Fibroblast of skin of left quadriceps (primary cell): ENCODE measurements at regions not wholly inside any gene's neighbourhood (a gene's known extent, or its start where the extent isn't known, plus 50 kb on each side); places are given as distances from the start of the nearest gene placed in this dataset.
"Not testable (repeated sequence)": the region's sequence is repeated elsewhere in the genome, so short reads cannot be mapped to it uniquely, and the experiment has no call there.

Experiments used
- DNase-seq, 2 experiments: peaks; one replicate each; pipeline ENCODE4 v3.0.0-alpha.2; 2013; ENCODE audit warnings: low read depth in 2 of 2

GRCh38 chr13:27327633-27328032, 57.0 kb downstream of the RASL11A start:
- no peak for DNase-seq

DNA sequence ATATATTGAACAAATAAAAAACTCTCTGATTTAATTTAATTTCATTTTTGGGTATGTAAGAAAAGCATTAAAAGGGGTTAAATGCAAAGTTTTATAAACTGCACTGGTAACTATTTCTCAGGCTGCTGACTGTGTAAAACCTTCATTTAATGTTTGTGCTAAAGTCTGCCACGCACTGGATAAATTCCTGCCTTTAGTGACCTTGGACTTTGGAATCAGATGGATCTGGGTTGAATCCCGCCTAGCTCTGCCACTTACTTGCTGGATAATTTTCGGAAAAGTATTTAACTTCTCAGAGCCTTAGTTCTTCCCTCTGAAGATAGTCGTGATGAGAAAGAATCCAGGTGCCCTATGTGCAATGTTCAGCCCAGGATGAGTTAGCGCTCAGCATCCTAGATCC, 58.6 kb downstream of the RASL11A start:
- DNase-seq, result no peak

- no peak for DNase-seq
These were observed 64.3 kb downstream of the RASL11A start for GRCh38 chr13:27334774-27335435.

GRCh38 chr13:27336014-27336673, 65.5 kb downstream of the RASL11A start:
- no peak for DNase-seq

DNA sequence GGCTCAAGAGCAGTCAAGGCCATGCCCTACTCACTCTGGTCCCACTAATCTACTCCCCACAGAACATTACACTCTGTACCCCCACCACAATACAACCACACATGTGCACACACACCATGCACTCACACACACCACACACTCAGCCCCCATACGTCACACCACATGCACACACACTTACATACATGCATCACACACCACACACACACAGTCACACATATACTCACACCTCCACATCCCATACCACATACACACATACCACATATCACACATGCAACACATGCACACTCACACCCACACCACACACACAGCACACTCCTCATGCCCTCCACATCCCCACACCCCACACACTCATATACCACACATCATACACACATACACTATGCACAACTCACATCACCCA, 67.6 kb downstream of the RASL11A start:
- DNase-seq, result no peak

DNA sequence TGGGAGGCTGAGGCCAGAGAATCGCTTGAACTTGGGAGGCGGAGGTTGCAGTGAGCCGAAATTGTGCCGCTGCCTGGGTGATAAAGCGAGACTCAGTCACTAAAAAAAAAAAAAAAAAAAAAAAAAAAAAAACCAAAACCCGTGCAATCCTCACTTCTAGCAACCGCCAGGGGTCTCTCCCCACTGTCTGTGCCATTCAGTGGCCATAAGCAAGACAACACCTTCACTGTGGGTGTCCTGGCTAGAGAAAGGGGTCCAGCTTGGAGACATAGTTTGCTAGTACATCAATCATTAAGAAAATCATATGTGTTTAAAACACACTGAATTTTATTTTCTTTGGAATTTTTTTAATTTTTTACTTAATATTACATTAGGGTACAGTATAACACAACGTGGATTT, 68.2 kb downstream of the RASL11A start:
- no peak for DNase-seq

GRCh38 chr13:27339299-27339698, 68.7 kb downstream of the RASL11A start:
- DNase-seq, result no peak

DNA sequence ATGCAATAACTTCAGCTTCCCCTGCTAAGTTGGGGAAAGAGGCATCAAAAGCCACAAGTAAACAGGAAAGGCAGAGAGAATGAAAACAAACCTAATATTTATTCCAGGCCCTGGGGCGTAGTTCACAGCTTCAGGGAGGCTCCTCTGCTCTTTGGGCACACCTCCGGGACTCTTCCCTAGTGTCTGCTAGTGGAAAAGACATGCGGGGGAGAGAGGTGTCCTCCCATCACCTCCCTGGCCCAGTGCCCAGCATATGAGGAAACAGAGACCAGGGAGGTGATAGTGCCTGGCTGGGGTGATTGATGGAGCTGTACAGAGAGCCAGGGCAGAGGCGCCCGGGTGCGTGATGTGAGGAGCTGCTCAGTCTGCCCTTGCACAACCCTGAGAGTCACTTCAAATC, 71.0 kb downstream of the RASL11A start:
- no peak for DNase-seq

DNA sequence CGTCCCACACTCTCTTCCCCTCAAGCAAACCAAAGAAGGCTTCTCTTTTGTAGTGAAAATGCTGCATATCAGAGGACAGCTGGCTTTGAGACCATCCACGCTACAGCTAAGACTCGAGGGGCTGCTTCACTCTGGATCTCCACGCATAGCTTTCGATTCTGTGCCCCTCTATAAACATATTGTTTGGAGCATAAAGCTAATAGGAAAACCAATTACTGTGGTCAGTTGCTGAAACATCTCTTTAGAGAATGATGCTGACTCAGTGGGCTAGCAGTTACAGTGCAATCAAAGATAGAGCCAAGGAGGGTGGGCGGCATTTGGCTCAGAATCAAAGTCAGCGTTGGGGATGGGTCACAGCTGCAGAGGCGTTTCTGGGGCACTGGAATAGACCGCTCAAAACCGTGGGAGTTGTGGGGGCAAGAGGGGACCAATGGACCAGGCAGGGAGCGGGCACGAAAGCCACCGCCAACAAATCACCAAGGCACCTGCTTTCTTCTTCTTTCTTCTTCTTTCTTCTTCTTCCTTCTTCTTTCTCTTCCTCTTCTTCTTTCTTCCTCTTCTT, 76.7 kb downstream of the RASL11A start:
- no peak for DNase-seq

DNA sequence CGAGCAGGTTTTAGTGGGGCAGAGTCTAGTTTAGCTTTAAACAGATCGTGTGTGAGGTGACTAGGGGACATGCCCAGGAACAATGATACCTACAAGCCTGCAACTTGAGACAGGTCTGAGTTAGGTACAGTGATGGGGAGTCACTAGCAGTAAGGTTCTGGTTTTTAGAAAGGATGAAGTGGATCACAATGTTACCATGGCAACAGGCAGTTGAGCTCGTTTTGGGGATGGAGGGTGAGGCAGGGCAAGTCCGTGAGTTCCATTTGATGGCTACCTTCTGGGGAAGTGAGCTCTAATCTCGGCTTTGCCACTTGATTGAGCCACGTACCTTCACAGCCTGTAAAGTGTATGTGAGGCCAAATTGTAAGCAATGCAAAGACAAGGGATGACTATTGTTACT, 76.0 kb upstream of the GTF3A start:
- DNase-seq, result no peak

DNA sequence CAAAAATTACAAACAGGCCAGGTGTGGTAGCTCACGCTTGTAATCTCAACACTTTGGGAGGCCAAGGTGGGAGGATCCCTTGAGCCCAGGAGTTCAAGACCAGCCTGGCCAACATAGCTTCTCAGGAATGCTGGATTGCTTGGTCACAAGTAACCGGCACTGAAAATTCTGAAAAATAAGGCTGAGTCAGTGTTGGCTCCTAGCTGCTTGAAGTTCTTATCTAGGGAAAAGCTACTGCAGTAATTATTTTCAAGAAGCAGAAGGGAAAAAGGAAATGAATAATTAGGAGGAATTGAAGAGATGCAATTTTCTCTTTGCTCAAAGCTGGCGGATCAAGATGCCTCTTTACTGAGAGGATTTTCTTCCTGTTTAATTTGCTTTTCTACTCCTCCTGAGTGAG, 75.0 kb upstream of the GTF3A start:
- DNase-seq, result no peak

DNA sequence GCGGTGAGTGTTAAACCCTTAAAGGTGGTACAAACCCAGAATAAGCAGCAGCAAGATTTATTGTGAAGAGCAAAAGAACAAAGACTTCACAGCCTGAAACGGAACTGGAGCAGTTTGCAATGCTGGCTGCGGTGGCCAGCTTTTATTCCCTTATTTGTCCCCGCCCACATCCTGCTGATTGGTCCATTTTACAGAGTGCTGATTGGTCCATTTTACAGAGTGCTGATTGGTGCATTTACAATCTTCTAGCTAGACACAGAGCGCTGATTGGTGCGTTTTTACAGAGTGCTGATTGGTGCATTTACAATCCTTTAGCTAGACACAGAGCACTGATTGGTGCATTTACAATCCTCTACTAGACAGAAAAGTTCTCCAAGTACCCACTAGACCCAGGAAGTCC, 73.6 kb upstream of the GTF3A start:
- DNase-seq, result not testable (repeated sequence)

DNA sequence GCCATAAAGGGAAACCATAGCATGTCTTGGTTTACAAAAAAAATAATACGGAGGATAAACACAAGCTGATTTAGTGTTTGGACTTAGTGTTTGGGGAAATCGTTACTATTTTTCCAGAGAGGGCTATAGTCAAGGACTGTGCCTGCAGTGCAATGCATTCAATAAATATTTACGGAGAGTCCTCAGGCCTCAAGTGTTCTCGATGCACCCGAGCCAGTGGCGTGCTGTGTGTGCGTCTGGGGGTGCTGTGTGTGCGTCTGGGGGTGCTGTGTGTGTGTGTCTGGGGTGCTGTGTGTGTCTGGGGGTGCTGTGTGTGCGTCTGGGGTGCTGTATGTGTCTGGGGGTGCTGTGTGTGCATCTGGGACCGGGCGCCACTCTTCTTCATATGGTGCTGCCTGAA, 71.7 kb upstream of the GTF3A start:
- DNase-seq, result no peak

DNA sequence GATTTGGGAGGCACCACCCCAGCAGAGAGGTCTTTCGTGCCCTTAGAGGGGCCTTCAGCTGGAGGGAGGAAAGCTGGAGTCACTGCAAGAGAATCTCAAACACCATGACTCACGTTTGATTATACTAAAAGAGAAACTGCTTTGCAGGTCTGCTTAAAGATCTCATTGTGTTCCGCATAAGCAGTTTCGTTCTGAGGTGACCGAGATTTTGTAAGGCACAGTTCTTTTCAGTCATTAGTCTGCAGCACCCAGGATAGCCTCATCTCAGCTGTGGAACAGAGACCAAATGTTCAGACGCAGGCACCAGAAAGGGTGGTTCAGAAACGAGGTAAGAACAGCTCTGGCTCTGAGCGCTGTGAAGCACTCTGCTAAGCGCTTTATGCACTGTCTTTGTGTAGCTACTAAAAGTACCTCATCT, 71.2 kb upstream of the GTF3A start:
- DNase-seq, result no peak

GRCh38 chr13:27353708-27354107, 70.7 kb upstream of the GTF3A start:
- DNase-seq, result no peak

DNA sequence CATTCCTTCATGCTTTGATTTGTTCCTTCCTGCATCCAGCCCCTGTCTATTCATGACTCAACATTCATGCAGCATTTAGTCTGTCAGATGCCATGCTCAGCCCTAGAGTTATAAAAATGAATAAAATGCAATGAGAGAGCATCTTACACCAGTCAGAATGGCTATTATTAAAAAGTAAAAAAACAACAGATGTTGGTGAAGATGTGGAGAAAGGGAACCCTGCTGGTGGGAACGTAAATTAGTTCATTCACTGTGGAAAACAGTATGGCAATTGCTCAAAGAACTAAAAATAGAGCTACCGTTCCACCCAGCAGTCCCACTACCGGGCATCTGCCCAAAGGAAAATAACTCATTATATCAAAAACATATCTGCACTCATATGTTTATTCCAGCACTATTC, 70.0 kb upstream of the GTF3A start:
- DNase-seq, result no peak

GRCh38 chr13:27355894-27356293, 68.5 kb upstream of the GTF3A start:
- DNase-seq, result no peak

DNA sequence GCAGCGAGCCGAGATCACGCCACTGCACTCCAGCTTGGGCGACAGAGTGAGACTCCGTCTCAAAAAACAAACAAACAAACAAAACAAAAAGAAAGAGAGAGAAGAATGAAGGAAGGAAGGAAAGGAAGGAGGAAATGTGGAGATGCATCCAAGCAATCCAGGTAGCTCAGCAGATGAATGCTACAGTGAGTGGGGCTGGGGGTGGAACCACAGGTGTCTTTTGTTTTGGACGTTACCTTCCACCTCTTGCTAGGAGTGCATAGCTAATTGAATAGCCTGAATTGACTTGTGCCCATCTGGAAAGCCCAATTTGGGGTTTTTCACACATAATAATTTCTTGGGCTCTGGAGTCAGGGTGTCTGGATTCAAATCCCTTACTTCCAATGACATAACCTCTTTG, 66.0 kb upstream of the GTF3A start:
- DNase-seq, result no peak

DNA sequence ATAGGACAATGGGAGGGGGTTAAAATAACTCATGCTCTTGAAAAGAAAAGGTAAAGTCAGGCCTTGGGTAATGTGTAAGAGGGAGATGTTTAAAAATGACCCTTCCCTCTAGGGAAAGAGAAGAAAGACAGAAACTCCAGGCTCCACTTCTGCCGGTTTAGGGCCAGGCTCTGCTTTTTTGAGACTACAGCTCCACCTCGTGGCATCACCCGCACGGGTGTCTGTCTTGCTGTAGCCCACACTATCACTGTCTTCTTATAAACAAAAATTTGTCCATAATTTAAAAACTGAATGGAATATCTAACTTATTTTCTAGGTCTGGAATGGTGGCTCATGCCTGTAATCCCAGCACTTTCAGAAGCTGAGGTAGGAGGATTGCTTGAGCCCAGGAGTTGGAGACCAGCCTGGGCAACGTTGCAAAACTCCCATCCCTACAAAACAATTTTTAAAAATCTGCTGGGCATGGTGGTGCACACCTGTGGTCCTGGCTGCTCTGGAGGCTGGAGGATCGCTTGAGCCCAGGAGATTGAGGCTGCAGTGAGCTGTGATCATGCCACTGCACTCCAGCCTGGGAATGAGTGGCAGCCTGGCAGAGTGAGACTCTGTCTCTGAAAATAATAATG, 65.1 kb upstream of the GTF3A start:
- DNase-seq, result no peak

- no peak for DNase-seq
These were observed 63.9 kb upstream of the GTF3A start for GRCh38 chr13:27360562-27360961.

- peak; percentile 40 to 49 for DNase-seq
These were observed 62.2 kb upstream of the GTF3A start for GRCh38 chr13:27362064-27362751.

DNA sequence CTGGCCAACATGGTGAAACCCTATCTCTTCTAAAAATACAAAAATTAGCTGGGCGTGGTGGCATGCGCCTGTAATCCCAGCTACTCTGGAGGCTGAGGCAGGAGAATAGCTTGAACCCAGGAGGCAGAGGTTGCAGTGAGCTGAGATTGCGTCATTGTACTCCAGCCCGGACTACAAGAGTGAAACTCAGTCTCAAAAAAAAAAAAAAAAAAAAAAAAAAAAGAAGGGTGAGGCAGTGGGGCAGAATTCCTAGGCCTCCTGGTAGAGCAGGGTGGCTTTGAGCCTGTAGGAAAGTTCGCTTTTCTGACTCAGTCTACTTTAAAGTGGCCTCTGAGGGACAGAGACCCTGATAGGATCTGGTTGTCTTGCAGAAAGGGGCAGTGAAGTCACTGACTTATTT, 60.8 kb upstream of the GTF3A start:
- not testable (repeated sequence) for DNase-seq
